GM21515 (cell line): ENCODE measurements at regions not wholly inside any gene's neighbourhood (a gene's known extent, or its start where the extent isn't known, plus 50 kb on each side); places are given as distances from the start of the nearest gene placed in this dataset.

ENCODE experiments used
- ATAC-seq: cut with Tn5 transposase; IDR thresholded peaks from one replicate; pipeline ENCODE4 v1.9.1; 2021; ENCODE audit not compliant: unreplicated experiment

- ATAC-seq: no peak
Observed at GRCh38 chr15:94889153-94889552, 657.8 kb downstream of the MCTP2 start.

GRCh38 chr15:94893091-94893490 is 661.7 kb downstream of the MCTP2 start:
- ATAC-seq: no peak

- ATAC-seq: no peak
Observed at GRCh38 chr15:94894056-94894455, 662.7 kb downstream of the MCTP2 start.

GRCh38 chr15:94909510-94909909 is 678.1 kb downstream of the MCTP2 start:
- ATAC-seq: no peak

- ATAC-seq: no peak
Observed at GRCh38 chr15:94910166-94910565, 678.8 kb downstream of the MCTP2 start.

- ATAC-seq: no peak
Observed at GRCh38 chr15:94912760-94913159, 681.4 kb downstream of the MCTP2 start.

- no peak for ATAC-seq
Observed at GRCh38 chr15:94917068-94917467, 685.7 kb downstream of the MCTP2 start.

GRCh38 chr15:94921936-94922335 is 690.6 kb downstream of the MCTP2 start:
- ATAC-seq: no peak

GRCh38 chr15:94924057-94924456 is 692.7 kb downstream of the MCTP2 start:
- ATAC-seq: no peak

GRCh38 chr15:94924971-94925598 is 693.7 kb downstream of the MCTP2 start:
- ATAC-seq: no peak

- no peak for ATAC-seq
Observed at GRCh38 chr15:94925680-94926079, 694.3 kb downstream of the MCTP2 start.

- ATAC-seq: no peak
Observed at GRCh38 chr15:94927003-94927402, 695.6 kb downstream of the MCTP2 start.

- ATAC-seq: no peak
Observed at GRCh38 chr15:94929282-94929681, 697.9 kb downstream of the MCTP2 start.

GRCh38 chr15:94930441-94930840 is 699.1 kb downstream of the MCTP2 start:
- no peak for ATAC-seq

GRCh38 chr15:94930960-94931359 is 699.6 kb downstream of the MCTP2 start:
- no peak for ATAC-seq

- no peak for ATAC-seq
Observed at GRCh38 chr15:94934440-94934839, 703.1 kb downstream of the MCTP2 start.

GRCh38 chr15:94937242-94937641 is 705.9 kb downstream of the MCTP2 start:
- no peak for ATAC-seq

- ATAC-seq: no peak
Observed at GRCh38 chr15:94943888-94944287, 712.5 kb downstream of the MCTP2 start.

GRCh38 chr15:94951538-94951937 is 720.2 kb downstream of the MCTP2 start:
- ATAC-seq: no peak

- no peak for ATAC-seq
Observed at GRCh38 chr15:94963953-94964352, 732.6 kb downstream of the MCTP2 start.

- no peak for ATAC-seq
Observed at GRCh38 chr15:94965593-94965992, 734.2 kb downstream of the MCTP2 start.

GRCh38 chr15:94968133-94968532 is 736.8 kb downstream of the MCTP2 start:
- no peak for ATAC-seq

- ATAC-seq: no peak
Observed at GRCh38 chr15:94970096-94970495, 738.7 kb downstream of the MCTP2 start.
